GM12874 (cell line): ENCODE measurements at regions not wholly inside any gene's neighbourhood (a gene's known extent, or its start where the extent isn't known, plus 50 kb on each side); places are given as distances from the start of the nearest gene placed in this dataset.

Source experiments
- CTCF ChIP-seq: IDR thresholded peaks from 2 replicates; pipeline ENCODE4 v1.5.1; 2011; ENCODE audit warnings: low read depth, mild to moderate bottlenecking, control low read depth, low read length, moderate library complexity; ENCODE audit not compliant: insufficient read depth

GRCh38 chr11:70842256-70842655 is 410.1 kb downstream of the SHANK2 start:
- TF ChIP-seq CTCF = no peak

GRCh38 chr11:70842701-70843100 is 409.7 kb downstream of the SHANK2 start:
- TF ChIP-seq CTCF = no peak

GRCh38 chr11:70843906-70844305 is 408.5 kb downstream of the SHANK2 start:
- TF ChIP-seq CTCF = no peak

DNA sequence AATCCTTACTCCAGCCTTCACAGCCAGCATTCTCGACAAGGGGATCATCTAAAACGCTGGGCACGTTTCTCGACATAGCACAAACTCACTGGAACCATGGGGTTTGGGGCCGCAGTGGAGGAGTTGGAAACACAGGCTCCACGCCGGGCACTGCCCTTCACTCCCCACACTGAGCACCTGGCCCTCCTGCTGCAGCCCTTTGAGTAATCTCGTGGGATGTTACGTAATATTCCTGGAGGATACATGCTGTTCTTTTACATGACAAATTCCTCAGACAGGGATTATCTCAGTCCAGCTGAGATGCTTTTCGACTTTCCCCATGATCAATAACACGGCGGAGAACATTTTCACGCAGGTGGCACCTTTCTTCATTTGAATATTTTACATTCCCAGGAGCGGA is 408.0 kb downstream of the SHANK2 start:
- no peak for TF ChIP-seq CTCF

- TF ChIP-seq CTCF = no peak
Observed at GRCh38 chr11:70845591-70846041, 406.8 kb downstream of the SHANK2 start.

GRCh38 chr11:70846781-70847655 is 405.4 kb downstream of the SHANK2 start:
- no peak for TF ChIP-seq CTCF

- no peak for TF ChIP-seq CTCF
Observed at GRCh38 chr11:70848243-70848750, 404.1 kb downstream of the SHANK2 start.
